ENCODE measurements at regions not wholly inside any gene's neighbourhood (a gene's known extent, or its start where the extent isn't known, plus 50 kb on each side); places are given as distances from the start of the nearest gene placed in this dataset.
A peak's percentile ranks its signal among the peaks of the same experiment; 100 is the strongest.

DNA sequence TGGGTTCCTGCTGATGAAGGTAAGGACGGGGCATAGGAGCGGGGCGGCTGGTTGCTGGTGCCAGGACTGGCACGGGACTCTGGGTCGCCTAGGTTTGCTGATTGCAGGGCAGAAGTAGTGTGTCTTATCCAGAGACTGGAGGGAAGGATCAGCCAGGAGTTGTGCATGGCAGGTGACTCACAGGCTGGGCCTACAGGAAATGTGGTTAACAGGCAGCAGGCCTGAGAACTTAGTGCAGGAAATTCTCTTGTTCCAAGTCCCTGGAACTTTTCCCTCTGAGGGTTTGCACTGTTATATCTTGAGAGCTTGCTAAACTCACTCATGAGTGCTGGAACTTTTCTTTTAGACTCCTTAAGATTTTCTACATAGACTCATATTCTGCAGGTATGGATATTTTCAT, 95.1 kb downstream of the ANXA2R start:
- 64% methylated on average over 5 of the region's 5 CpGs for WGBS (ENCODE audit: insufficient coverage, low coverage, missing lambda C conversion rate)
- Histone ChIP-seq H3K36me3 (ENCODE audit: control insufficient read depth, insufficient read depth, low read length) (no peaks in the 10 kb centered on the region), H3K9ac (ENCODE audit: insufficient read depth in 1 of 2, low read depth in 2 of 2, low read length in 2 of 2) (no peak overlapping the region), H3K27me3 (ENCODE audit: control insufficient read depth in 2 of 2, insufficient read depth in 2 of 2, low read length in 2 of 2) (no peaks in the 10 kb centered on the region), H3K9me3 (replicated peaks; ENCODE audit: control insufficient read depth, insufficient read depth, low read depth, low read length) (0 out of 2 replicates have a peak, but pooled peaks cover 7% of the 10 kb centered on the region), H4K20me1 (replicated peaks; ENCODE audit: control insufficient read depth, insufficient read depth, low read length) (no peaks in the 10 kb centered on the region), H3K79me2 (ENCODE audit: control insufficient read depth, insufficient read depth, low read length) (no peaks in the 10 kb centered on the region), H3K27ac (ENCODE audit: extremely low read depth, low read depth, low read length) (no peak overlapping the region), H2AFZ (ENCODE audit: low read depth, low read length) (no peak overlapping the region), H3K4me3 (no peak overlapping the region), H3K4me1 (replicated peaks in 1 of 2; ENCODE audit: control insufficient read depth in 2 of 2, insufficient read depth in 2 of 2, low read length in 2 of 2) (no peaks in the 10 kb centered on the region), H3K9me1 (ENCODE audit: control insufficient read depth, insufficient read depth, low read length) (no peaks in the 10 kb centered on the region), H3K4me2 (ENCODE audit: insufficient read depth, low read length) (no peak overlapping the region)
- DNase-seq (ENCODE audit: extremely low read depth in 1 of 4, low spot score in 3 of 4) (peak in 1 of 4 experiments; percentile 31), ATAC-seq (peak; percentile 65), FAIRE-seq (peak; percentile 6)
- ChIA-PET POLR2A (no interaction called here), CTCF (ENCODE audit: low intra/inter-chr PET ratio) (no interaction called here)
- in situ Hi-C loops (cut with MboI) = no loop called here
- intact Hi-C loops (cut with micrococcal nuclease) = no loop called here
- no TSS peak for BruUV-seq (replicated peaks)
- TF ChIP-seq HDAC8 (tag; IDR thresholded peaks at IDR 0.05) (no peak), ZNF311 (CRISPR knock-in tag; IDR thresholded peaks at IDR 0.05) (no peak), RB1 (IDR thresholded peaks at IDR 0.05; ENCODE audit: low read depth) (no peak), BHLHE40 (IDR thresholded peaks at IDR 0.05; ENCODE audit: low read length) (peak; percentile 49; the same call in 1 of the 2 replicates), FOSL1 (tag; conservative IDR thresholded peaks at IDR 0.05) (peak; percentile 65), SP1 (CRISPR knock-in tag; IDR thresholded peaks at IDR 0.05) (no peak), JUND (IDR thresholded peaks at IDR 0.05; ENCODE audit: borderline replicate concordance, low read depth, low read length) (0 out of 2 replicates have a peak, but pooled peaks have one; percentile 25), JUND (tag; IDR thresholded peaks at IDR 0.05; ENCODE audit: borderline replicate concordance, low read depth, low read length) (no peak), MXI1 (IDR thresholded peaks at IDR 0.05; ENCODE audit: low read depth, low read length) (no peak)
- TF ChIP-seq, protein P1, sequence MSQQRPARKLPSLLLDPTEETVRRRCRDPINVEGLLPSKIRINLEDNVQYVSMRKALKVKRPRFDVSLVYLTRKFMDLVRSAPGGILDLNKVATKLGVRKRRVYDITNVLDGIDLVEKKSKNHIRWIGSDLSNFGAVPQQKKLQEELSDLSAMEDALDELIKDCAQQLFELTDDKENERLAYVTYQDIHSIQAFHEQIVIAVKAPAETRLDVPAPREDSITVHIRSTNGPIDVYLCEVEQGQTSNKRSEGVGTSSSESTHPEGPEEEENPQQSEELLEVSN (IDR thresholded peaks at IDR 0.05; ENCODE audit: borderline replicate concordance in 1 of 2, extremely low read depth in 1 of 2, insufficient read depth in 1 of 2, insufficient read length in 1 of 2, low read depth in 1 of 2, low read length in 1 of 2, poor library complexity in 1 of 2, severe bottlenecking in 1 of 2) = peak in 1 of 2 experiments; percentile 13
- TF ChIP-seq, protein P2, sequence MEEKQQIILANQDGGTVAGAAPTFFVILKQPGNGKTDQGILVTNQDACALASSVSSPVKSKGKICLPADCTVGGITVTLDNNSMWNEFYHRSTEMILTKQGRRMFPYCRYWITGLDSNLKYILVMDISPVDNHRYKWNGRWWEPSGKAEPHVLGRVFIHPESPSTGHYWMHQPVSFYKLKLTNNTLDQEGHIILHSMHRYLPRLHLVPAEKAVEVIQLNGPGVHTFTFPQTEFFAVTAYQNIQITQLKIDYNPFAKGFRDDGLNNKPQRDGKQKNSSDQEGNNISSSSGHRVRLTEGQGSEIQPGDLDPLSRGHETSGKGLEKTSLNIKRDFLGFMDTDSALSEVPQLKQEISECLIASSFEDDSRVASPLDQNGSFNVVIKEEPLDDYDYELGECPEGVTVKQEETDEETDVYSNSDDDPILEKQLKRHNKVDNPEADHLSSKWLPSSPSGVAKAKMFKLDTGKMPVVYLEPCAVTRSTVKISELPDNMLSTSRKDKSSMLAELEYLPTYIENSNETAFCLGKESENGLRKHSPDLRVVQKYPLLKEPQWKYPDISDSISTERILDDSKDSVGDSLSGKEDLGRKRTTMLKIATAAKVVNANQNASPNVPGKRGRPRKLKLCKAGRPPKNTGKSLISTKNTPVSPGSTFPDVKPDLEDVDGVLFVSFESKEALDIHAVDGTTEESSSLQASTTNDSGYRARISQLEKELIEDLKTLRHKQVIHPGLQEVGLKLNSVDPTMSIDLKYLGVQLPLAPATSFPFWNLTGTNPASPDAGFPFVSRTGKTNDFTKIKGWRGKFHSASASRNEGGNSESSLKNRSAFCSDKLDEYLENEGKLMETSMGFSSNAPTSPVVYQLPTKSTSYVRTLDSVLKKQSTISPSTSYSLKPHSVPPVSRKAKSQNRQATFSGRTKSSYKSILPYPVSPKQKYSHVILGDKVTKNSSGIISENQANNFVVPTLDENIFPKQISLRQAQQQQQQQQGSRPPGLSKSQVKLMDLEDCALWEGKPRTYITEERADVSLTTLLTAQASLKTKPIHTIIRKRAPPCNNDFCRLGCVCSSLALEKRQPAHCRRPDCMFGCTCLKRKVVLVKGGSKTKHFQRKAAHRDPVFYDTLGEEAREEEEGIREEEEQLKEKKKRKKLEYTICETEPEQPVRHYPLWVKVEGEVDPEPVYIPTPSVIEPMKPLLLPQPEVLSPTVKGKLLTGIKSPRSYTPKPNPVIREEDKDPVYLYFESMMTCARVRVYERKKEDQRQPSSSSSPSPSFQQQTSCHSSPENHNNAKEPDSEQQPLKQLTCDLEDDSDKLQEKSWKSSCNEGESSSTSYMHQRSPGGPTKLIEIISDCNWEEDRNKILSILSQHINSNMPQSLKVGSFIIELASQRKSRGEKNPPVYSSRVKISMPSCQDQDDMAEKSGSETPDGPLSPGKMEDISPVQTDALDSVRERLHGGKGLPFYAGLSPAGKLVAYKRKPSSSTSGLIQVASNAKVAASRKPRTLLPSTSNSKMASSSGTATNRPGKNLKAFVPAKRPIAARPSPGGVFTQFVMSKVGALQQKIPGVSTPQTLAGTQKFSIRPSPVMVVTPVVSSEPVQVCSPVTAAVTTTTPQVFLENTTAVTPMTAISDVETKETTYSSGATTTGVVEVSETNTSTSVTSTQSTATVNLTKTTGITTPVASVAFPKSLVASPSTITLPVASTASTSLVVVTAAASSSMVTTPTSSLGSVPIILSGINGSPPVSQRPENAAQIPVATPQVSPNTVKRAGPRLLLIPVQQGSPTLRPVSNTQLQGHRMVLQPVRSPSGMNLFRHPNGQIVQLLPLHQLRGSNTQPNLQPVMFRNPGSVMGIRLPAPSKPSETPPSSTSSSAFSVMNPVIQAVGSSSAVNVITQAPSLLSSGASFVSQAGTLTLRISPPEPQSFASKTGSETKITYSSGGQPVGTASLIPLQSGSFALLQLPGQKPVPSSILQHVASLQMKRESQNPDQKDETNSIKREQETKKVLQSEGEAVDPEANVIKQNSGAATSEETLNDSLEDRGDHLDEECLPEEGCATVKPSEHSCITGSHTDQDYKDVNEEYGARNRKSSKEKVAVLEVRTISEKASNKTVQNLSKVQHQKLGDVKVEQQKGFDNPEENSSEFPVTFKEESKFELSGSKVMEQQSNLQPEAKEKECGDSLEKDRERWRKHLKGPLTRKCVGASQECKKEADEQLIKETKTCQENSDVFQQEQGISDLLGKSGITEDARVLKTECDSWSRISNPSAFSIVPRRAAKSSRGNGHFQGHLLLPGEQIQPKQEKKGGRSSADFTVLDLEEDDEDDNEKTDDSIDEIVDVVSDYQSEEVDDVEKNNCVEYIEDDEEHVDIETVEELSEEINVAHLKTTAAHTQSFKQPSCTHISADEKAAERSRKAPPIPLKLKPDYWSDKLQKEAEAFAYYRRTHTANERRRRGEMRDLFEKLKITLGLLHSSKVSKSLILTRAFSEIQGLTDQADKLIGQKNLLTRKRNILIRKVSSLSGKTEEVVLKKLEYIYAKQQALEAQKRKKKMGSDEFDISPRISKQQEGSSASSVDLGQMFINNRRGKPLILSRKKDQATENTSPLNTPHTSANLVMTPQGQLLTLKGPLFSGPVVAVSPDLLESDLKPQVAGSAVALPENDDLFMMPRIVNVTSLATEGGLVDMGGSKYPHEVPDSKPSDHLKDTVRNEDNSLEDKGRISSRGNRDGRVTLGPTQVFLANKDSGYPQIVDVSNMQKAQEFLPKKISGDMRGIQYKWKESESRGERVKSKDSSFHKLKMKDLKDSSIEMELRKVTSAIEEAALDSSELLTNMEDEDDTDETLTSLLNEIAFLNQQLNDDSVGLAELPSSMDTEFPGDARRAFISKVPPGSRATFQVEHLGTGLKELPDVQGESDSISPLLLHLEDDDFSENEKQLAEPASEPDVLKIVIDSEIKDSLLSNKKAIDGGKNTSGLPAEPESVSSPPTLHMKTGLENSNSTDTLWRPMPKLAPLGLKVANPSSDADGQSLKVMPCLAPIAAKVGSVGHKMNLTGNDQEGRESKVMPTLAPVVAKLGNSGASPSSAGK (IDR thresholded peaks at IDR 0.05) = no peak

All from K562 (cell line).